Activated naive CD4-positive, alpha-beta T cell treated with anti-CD3 and anti-CD28 coated beads, Interleukin-2, amount 50 U/mL, for 72 hours (primary cell): ENCODE measurements at regions not wholly inside any gene's neighbourhood (a gene's known extent, or its start where the extent isn't known, plus 50 kb on each side); places are given as distances from the start of the nearest gene placed in this dataset.

Source experiments
- ATAC-seq, 2 donors: fragments of 150-1000 bp; cut with Tn5 transposase; 2 replicates each; pipeline ENCODE4 v1.10.0; 2021; ENCODE audit warnings: mild to moderate bottlenecking in 2 of 2, moderate library complexity in 2 of 2
- DNase-seq, 2 donors: peaks; one replicate each; pipeline ENCODE4 v3.0.0; 2021 to 2022; ENCODE audit warnings: low spot score in 2 of 2
- H3K27ac Mint-ChIP-seq, 2 donors: one replicate each; pipeline ENCODE4 v1.8.0; 2022; ENCODE audit warnings: mild to moderate bottlenecking in 2 of 2, mixed read lengths in 2 of 2
- H3K36me3 Mint-ChIP-seq, 2 donors: one replicate each; pipeline ENCODE4 v1.8.0; 2022; ENCODE audit warnings: mixed read lengths in 2 of 2
- H3K9me3 Mint-ChIP-seq, 2 donors: one replicate each; pipeline ENCODE4 v1.8.0; 2022; ENCODE audit warnings: mixed read lengths in 2 of 2

DNA sequence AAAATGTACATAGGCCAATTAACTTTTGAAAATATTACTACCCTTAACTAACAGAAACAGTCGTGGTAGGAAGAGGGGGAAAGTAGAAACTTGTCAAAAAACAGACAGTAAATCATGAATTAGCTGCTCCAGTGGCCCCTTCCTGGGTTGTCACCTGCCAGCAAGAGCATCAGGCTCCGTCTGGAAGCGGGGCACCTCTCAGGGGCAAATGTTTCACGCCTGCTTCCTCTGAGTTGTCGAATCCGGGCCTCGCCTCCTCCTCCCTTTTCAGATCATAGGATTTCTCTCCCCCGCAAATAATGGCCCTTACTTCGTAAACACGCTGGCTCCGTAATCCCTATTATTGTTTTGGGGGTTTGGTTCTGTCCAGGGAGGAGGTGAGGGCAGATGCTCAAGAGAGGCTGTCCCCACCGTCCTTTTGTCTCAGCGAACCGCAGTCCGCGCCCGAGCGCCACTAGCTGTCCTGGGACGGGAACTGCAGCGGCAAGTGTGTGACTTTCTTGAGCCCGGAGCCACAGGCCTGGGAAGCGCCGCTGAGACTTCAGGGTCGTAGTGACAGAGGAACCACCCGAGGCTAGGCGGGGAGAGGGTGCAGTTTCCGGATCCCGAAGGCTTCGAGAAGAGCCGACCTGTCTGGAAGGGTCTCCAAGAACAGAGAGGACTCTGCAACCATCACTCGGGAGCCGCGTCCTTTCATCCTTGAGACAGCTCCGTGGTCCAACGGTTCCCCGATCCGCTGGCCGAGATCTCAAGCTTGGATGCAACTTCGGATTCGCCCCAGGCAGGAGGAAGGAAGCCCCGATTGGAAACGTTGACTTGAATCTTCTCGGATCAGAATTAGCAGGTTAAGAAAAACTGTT is 214.5 kb upstream of the ZNF184 start:
- Mint-ChIP-seq H3K27ac (peak overlapping the region; percentile 98 to 99), H3K9me3 (no peaks in the 10 kb centered on the region), H3K36me3 (peaks cover 0 to 6% of the 10 kb centered on the region in 2 donors)
- DNase-seq (peak; percentile 81 to 86), ATAC-seq (peak; percentile 79 to 82)

DNA sequence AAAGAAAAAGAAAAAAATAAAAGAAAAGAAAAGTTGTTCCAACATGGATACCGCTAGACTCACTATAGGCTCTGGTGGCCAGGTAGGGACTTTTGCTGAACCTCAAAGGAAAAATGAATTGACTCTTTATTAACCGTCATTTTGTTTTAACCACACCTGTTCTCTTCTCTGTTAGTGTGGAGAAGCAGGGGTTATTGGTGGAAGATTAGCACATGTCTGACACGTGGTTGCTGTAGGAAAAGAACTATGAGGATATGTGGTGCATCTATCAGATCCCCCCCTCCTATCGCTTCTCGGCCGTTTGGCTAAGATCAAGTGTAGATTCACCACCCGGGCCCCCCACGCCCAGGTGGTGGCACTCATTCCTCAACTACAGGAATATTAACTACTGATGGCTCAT is 212.4 kb upstream of the ZNF184 start:
- DNase-seq (no peak), ATAC-seq (no peak)
- peak overlapping the region in 1 of 2 donors; percentile 65 for H3K27ac Mint-ChIP-seq
- H3K36me3 Mint-ChIP-seq, result peaks cover 10 to 16% of the 10 kb centered on the region in 2 donors
- H3K9me3 Mint-ChIP-seq, result peaks cover 0 to 4% of the 10 kb centered on the region in 2 donors

DNA sequence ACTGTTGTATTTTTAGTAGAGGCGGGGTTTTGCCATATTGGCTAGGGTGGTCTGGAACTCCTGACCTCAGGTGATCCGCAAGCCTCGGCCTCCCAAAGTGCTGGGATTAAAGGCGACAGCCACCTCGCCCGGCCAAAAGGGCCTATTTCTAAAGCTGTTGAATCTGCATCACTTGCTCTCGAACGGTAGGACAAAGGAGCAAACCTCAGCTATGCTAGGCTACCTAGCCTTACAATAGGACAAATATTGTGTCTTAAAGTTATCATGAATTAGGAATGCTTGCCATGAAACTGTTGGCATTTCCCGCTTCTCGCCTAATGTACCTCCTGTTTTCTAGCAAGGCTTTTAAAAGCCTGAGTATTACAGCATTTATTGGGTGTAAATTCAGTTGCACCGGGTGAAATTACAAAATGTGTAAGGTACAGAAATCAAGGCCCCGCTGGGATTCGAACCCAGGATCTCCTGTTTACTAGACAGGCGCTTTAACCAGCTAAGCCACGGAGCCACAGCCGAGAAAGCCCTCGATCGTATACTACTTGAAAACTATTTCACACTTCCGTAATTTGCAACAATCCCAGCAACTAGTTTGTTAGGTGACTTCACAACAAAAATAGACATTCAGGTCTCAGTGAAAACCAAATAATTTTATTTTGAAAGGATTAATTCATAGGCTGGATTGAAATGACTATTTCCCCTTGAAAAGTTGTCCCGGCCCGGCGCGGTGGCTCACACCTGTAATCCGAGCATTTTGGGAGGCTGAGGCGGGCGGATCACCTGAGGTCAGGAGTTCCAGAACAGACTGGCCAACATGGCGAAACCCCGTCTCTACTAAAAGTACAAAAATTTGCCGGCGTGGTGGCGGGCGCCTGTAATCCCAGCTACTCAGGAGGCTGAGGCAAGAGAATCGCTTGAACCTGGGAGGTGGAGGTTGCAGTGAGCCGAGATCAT is 211.6 kb upstream of the ZNF184 start:
- Mint-ChIP-seq H3K9me3 (peaks cover 0 to 4% of the 10 kb centered on the region in 2 donors), H3K27ac (peak overlapping the region; percentile 86 to 92), H3K36me3 (peaks cover 17 to 23% of the 10 kb centered on the region in 2 donors)
- ATAC-seq (peak; percentile 12 to 40), DNase-seq (peak; percentile 59 to 63)

DNA sequence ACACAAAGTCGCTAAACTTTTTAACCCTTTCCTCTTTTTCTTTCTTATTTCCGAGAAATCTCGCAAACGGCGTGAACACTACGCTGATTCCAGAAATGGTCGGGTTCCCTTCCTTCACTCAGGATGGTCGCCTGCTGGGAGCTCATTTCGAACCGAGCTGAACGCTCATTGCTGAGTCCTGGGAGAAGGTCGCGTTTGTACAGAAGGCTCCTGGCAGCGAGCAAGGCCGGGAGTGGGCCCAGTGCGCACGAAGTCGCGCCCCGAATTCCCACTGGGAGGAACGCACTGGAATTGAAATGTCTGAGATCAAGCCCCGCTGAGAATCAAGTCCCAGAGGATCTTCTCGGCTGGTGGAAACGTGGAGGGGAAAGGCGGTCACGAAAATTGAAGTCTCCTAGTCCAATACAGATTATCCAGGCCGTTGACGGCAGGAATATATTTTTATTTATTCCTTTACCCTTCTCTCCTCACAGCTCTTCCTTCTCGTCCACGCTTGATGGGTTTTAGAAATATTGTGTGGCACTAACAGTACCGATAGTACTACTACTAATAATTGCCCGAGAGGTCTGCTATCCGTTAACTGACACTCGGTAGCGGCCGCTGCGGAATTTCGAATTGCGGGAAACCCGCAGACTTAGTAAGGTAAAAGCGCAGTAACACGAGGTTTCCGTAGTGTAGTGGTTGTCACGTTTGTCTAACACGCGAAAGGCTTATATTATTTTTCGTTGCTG is 207.2 kb upstream of the ZNF184 start:
- DNase-seq, result no peak
- H3K27ac Mint-ChIP-seq, result peak overlapping the region in 1 of 2 donors; percentile 29
- peaks cover 14 to 28% of the 10 kb centered on the region in 2 donors for H3K36me3 Mint-ChIP-seq
- ATAC-seq, result no peak
- peaks cover 0 to 4% of the 10 kb centered on the region in 2 donors for H3K9me3 Mint-ChIP-seq

DNA sequence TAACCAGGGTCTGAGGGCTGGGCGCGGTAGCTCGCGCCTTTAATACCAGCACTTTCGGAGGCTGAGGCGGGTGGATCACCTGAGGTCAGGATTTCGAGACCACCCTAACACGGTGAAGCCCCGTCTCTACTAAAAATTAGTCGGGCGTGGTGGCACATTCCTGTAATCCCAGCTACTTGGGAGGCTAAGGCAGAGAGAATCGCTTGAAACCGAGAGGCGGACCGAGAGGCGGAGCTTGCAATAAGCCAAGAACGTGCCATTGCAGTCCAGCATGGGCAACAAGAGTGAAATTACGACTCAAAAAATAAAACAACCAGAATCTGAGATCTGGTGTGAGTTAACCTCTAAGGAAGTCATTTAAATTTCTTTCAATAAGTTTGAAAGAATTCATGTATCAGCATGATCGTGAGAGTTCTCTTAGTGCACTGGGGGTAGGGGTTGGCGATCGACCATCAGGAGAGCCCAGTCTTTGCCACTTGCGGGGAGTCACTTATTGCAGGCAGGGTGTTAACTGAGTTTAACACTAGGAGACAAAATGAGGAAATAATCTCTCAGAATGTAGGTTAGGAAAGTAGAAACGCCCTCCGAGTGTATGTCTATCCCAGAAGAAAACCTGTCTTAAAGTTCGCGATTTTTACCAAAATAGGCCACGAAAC is 206.5 kb upstream of the ZNF184 start:
- no peak for DNase-seq
- no peak for ATAC-seq

DNA sequence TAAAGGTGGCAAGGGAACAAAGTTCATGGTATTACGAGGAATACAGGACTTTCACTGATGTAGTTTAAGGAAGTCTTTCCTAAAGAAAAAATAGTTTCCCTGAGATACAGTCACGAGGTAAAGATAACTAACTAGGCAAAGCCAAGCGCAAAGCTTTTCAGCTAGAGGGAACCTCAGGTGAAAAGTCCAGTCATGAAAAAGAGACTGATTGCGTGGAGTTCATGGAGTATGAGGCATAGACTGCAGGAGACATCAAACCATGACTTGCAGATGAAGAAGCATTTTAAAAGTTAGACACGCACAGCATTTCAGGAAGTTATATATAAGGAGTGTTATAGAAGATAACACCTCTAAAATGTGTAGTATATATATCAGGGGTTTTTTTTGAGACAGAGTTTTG is 205.6 kb upstream of the ZNF184 start:
- ATAC-seq (no peak), DNase-seq (no peak)
- Mint-ChIP-seq H3K36me3 (peaks cover 16 to 29% of the 10 kb centered on the region in 2 donors), H3K27ac (no peak overlapping the region), H3K9me3 (peaks cover 1 to 5% of the 10 kb centered on the region in 2 donors)

More for the DNA sequence above, 206.5 kb upstream of the ZNF184 start:
- H3K27ac Mint-ChIP-seq, result peak overlapping the region in 1 of 2 donors; percentile 29
- H3K9me3 Mint-ChIP-seq, result peaks cover 0 to 4% of the 10 kb centered on the region in 2 donors
- peaks cover 14 to 28% of the 10 kb centered on the region in 2 donors for H3K36me3 Mint-ChIP-seq

DNA sequence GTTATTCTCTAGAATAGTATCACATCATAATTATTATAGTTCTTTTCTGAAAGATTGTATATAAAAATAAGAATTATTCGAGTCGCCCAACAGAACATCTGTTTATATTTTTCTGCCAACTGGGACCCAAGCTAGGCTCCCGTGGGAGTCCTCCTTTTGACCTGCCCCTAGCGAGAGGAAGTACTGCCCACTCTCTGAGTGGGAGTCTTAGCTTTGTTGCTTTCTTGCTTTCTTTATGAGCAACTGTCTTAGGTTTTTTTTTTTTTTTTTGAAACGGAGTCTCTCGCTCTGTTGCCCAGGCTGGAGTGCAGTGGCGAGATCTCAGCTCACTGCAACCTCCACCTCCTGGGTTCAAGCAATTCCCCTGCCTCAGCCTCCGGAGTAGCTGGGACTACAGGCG is 202.0 kb upstream of the ZNF184 start:
- peaks cover 13 to 25% of the 10 kb centered on the region in 2 donors for H3K36me3 Mint-ChIP-seq
- no peak overlapping the region for H3K27ac Mint-ChIP-seq
- peaks cover 4 to 9% of the 10 kb centered on the region in 2 donors for H3K9me3 Mint-ChIP-seq
- ATAC-seq (no peak), DNase-seq (no peak)

DNA sequence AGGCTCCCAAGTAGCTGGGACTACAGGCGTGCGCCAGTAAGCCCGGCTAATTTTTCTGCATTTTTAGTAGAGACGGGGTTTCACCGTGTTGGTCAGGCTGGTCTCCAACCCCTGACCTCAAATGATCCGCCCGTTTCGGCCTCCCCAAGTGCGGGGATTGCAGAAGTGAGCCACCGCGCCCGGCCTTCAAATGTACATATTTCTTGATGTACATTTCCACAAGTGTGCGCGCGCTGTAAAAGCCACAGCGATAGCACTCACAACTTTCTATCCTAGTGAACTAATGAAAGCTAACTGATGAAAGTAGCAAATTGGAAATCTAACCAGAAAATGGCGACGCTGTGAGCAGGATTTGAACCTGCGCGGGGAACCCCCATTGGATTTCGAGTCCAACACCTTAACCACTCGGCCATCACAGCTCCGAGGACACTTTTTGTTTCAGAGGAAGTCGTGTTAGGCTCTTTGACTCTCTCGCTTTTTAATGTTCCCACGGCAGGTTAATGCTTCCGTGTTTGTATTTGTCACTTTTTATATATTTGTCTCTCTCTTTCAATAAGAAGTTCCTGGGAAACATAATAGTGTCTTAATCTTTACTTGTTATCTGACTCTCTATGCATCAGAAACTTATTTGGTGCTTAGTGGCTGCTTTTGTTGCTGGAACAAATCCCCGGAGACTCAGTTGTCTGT is 199.4 kb upstream of the ZNF184 start:
- peaks cover 5 to 36% of the 10 kb centered on the region in 2 donors for H3K36me3 Mint-ChIP-seq

DNA sequence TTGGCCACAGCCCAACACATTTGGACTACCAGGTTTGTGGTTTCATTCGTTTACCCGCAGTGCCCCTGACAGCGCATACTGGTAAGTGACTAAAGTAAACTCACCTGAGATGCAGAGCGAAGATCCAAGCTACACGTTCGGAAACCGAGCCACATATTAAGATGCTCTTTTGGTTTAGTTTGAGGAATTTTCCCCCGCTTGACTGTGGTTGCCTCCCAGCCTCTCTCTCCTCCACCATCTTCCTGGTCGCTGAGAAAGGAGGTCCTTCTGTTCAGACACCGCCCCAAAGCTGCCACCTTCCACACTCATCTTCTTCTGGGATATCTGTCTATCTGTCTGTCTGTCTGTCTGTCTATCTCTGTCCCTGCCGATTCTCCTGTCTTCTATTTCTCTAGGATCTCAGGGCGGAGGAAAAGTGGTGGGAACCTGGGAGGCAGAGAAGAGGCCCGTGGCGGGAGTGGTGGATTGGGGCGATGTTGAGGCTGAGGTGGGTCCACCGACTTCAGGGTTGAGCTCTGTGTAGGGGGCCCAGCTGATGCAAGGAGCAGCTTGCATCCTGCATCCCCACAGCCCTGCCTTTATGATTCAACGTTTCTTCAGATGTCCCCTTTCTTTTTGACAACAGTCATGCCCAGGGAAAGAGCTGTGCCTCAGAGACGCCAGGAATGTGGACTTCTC is 196.9 kb upstream of the ZNF184 start:
- H3K36me3 Mint-ChIP-seq, result peaks cover 5 to 43% of the 10 kb centered on the region in 2 donors
- DNase-seq (no peak), ATAC-seq (peak in 1 of 2 donors; percentile 25)
- H3K9me3 Mint-ChIP-seq, result peaks cover 4 to 9% of the 10 kb centered on the region in 2 donors
- no peak overlapping the region for H3K27ac Mint-ChIP-seq

More for the DNA sequence above, 199.4 kb upstream of the ZNF184 start:
- ATAC-seq (peak; percentile 70 to 82), DNase-seq (peak in 1 of 2 donors; percentile 61)
- peak overlapping the region in 1 of 2 donors; percentile 86 for H3K27ac Mint-ChIP-seq
- peaks cover 4 to 9% of the 10 kb centered on the region in 2 donors for H3K9me3 Mint-ChIP-seq

DNA sequence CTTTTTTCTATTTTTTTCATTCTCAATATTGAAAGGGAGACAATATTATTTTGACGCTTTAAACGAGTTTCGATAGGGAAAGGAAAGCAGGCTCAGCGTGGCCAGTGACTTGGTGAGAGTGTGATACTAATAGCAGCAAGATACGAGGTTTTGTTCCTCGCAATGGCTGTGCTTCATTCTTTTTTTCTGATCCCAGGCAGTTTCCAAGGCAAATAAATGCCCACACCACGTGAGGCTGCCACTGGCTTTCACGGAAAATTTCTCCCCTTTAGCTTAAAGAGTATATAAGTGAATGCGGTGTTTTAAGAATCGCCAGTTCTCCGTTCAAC is 196.4 kb upstream of the ZNF184 start:
- ATAC-seq, result no peak
- H3K9me3 Mint-ChIP-seq, result peaks cover 4 to 9% of the 10 kb centered on the region in 2 donors

DNA sequence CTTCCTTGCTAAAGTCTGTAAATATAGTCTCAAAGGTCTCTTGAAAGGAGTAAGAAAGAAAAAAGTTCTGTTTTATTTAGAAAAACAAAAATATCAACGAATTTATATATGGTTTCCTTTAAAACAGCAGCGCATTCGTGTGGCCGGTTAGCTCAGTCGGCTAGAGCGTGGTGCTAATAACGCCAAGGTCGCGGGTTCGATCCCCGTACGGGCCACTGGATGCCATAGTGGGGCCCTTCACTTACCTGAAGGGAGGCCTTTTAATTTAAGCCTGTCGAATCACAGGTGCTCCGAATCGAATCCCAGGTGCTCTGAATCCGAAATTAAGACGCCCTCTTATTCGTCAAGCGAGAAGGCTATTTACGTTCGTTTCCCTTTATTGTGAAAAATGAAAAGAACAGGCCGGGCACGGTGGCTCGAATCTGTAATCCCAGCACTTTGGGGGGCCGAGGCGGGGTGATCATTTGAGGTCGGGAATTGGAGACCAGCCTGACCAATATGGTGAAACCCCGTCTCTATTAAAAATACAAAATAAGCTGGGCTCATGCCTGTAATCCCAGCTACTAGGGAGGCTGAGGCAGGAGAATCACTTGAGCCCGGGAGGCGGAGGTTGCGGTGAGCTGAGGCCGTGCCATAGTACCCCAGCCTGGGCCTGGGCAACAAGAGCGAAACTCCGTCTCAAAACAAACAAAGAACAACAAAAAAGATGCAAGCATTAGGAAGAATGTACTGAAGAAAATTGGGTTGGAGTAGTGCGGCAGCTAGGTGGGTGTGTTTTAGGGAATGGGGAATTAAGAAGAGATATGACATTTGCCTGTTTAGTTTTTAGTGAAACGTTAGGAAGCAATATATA is 195.8 kb upstream of the ZNF184 start:
- Mint-ChIP-seq H3K27ac (peak overlapping the region; percentile 81 to 98), H3K36me3 (peaks cover 5 to 43% of the 10 kb centered on the region in 2 donors), H3K9me3 (peaks cover 4 to 9% of the 10 kb centered on the region in 2 donors)
- ATAC-seq (peak; percentile 53 to 56), DNase-seq (peak; percentile 64 to 77)

More for the DNA sequence above, 196.4 kb upstream of the ZNF184 start:
- DNase-seq, result no peak
- H3K36me3 Mint-ChIP-seq, result peaks cover 5 to 43% of the 10 kb centered on the region in 2 donors
- H3K27ac Mint-ChIP-seq, result no peak overlapping the region

DNA sequence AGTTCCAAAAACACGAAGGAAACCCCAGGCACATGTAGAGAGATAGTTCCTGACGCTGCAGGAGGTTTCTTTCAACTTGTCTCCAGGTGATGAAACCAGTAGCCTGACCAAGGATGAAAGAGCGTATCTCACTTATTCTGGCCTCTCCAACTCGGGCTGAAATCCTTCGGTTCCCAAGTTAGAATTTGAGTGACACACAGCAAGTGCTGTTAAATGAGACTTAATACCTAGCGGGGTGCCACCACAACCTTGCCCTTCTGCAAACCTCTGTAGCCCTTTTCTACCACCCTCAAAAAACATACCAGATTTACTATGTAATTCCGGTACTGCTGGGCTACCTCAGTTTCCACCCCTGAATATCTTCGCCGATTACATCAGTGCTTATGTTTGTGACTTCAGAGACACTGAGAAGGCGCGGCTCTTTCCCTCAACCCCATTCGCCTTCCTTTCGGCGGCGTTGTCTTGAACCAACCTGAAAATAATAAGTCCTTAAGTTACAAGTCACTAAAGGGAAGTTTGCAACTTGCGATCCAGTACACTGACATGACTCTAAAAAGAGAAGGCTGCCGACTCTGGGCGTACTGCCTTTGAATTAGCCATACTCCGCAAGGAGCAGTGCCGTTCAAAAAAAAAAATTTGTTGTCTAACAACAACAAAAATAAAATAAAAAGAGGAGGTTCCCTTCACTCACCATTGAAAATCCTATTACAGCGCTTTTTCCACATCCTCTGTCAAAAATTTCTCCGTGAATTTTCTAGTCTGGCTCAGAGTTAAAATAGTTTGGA is 194.9 kb upstream of the ZNF184 start:
- peaks cover 0 to 42% of the 10 kb centered on the region in 2 donors for H3K36me3 Mint-ChIP-seq
- DNase-seq (no peak), ATAC-seq (no peak)

DNA sequence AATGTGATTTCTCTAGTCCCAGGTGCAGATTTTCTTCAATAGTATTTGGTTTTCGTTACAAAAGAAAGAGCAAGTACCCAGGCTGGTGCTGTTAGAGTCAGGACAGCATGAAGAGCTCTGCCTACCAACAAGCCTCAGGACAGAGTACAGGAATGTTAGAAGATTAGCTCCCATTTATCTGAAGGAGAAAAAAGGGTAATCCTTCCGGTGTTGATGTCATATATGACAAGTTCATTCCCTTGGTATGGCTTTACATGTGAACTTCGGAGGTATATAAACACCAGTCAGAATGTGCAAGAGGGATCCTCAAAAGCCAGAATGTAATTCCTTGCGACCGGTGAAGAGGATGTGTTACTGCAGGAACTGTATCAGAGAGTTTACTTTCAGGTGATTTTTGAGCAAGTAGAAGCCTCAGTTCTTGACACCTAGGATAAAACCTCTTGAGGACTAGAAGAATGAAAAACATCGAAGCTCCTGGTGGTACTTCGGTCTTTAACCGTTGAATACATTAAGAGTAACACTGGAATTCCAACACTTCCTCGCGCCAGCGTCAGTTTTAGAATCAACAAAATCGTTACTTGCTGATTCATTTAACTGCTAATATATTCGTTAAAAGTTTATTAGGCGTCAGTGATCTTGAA is 194.2 kb upstream of the ZNF184 start:
- DNase-seq, result no peak
- H3K36me3 Mint-ChIP-seq, result peaks cover 0 to 37% of the 10 kb centered on the region in 2 donors
- no peak for ATAC-seq
- no peak overlapping the region for H3K27ac Mint-ChIP-seq
- peaks cover 0 to 5% of the 10 kb centered on the region in 2 donors for H3K9me3 Mint-ChIP-seq

More for the DNA sequence above, 194.9 kb upstream of the ZNF184 start:
- Mint-ChIP-seq H3K9me3 (peaks cover 0 to 9% of the 10 kb centered on the region in 2 donors), H3K27ac (peak overlapping the region; percentile 81 to 98)
